WERI-Rb-1 (cell line): ENCODE measurements at regions not wholly inside any gene's neighbourhood (a gene's known extent, or its start where the extent isn't known, plus 50 kb on each side); places are given as distances from the start of the nearest gene placed in this dataset.

Experiments
- DNase-seq: peaks from one replicate; pipeline ENCODE4 v3.0.0-alpha.2; 2020
- H3K27ac ChIP-seq: fragments of 250-450 bp; sonication (Bioruptor Pico); 2 replicates; pipeline ENCODE4 v1.5.1; 2020; ENCODE audit warnings: mild to moderate bottlenecking, moderate library complexity
- H3K27me3 ChIP-seq: fragments of 250-450 bp; sonication (Bioruptor Pico); 2 replicates; pipeline ENCODE4 v1.5.1; 2021; ENCODE audit warnings: mild to moderate bottlenecking, low read depth, moderate library complexity; ENCODE audit not compliant: insufficient read depth, severe bottlenecking
- H3K36me3 ChIP-seq: fragments of 250-450 bp; sonication (Bioruptor Pico); 2 replicates; pipeline ENCODE4 v1.5.1; 2020; ENCODE audit warnings: mild to moderate bottlenecking, moderate library complexity
- H3K4me3 ChIP-seq: 2 replicates; pipeline ENCODE4 v1.5.1; 2011; ENCODE audit warnings: low read depth, mild to moderate bottlenecking, control low read depth, low read length
- H3K9me3 ChIP-seq: fragments of 250-450 bp; sonication (Bioruptor Pico); 2 replicates; pipeline ENCODE4 v1.5.1; 2021; ENCODE audit warnings: mild to moderate bottlenecking, moderate library complexity; ENCODE audit not compliant: severe bottlenecking
- TF ChIP-seq, protein P1 (sequence below): IDR thresholded peaks from 2 replicates; pipeline ENCODE4 v1.5.1; 2011; ENCODE audit warnings: low read depth, mild to moderate bottlenecking, control low read depth, inconsistent platforms, low read length

GRCh38 chr4:120348948-120349347 is 282.3 kb upstream of the MAD2L1 start:
- H3K9me3 ChIP-seq: no peaks in the 10 kb centered on the region
- no peak overlapping the region for H3K27ac ChIP-seq
- no peak overlapping the region for H3K4me3 ChIP-seq
- TF ChIP-seq, protein P1, sequence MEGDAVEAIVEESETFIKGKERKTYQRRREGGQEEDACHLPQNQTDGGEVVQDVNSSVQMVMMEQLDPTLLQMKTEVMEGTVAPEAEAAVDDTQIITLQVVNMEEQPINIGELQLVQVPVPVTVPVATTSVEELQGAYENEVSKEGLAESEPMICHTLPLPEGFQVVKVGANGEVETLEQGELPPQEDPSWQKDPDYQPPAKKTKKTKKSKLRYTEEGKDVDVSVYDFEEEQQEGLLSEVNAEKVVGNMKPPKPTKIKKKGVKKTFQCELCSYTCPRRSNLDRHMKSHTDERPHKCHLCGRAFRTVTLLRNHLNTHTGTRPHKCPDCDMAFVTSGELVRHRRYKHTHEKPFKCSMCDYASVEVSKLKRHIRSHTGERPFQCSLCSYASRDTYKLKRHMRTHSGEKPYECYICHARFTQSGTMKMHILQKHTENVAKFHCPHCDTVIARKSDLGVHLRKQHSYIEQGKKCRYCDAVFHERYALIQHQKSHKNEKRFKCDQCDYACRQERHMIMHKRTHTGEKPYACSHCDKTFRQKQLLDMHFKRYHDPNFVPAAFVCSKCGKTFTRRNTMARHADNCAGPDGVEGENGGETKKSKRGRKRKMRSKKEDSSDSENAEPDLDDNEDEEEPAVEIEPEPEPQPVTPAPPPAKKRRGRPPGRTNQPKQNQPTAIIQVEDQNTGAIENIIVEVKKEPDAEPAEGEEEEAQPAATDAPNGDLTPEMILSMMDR: no peak
- no peak for DNase-seq
- no peaks in the 10 kb centered on the region for H3K36me3 ChIP-seq
- H3K27me3 ChIP-seq: no peaks in the 10 kb centered on the region

DNA sequence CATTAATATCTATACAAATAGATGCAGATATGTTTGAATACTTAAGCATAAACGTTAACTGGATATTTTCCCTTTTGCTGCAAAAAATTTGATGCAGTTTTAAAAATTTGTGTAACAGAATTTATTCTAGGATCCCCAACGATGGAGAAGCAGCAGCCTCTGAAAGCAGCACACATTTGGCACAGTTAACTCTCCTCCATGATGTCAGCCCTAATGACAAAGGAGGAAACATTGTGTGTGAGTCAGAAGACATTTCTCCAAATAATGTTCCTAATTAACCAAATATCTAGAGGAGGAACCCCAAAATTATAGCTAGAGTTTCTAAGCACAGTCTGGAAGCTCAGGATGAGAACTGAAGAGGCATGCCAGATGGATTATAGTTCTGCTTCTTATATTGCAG is 281.9 kb upstream of the MAD2L1 start:
- TF ChIP-seq, protein P1: no peak
- no peak overlapping the region for H3K4me3 ChIP-seq
- H3K36me3 ChIP-seq: no peaks in the 10 kb centered on the region
- H3K27me3 ChIP-seq: no peaks in the 10 kb centered on the region
- no peak overlapping the region for H3K27ac ChIP-seq
- DNase-seq: no peak
- H3K9me3 ChIP-seq: no peaks in the 10 kb centered on the region

DNA sequence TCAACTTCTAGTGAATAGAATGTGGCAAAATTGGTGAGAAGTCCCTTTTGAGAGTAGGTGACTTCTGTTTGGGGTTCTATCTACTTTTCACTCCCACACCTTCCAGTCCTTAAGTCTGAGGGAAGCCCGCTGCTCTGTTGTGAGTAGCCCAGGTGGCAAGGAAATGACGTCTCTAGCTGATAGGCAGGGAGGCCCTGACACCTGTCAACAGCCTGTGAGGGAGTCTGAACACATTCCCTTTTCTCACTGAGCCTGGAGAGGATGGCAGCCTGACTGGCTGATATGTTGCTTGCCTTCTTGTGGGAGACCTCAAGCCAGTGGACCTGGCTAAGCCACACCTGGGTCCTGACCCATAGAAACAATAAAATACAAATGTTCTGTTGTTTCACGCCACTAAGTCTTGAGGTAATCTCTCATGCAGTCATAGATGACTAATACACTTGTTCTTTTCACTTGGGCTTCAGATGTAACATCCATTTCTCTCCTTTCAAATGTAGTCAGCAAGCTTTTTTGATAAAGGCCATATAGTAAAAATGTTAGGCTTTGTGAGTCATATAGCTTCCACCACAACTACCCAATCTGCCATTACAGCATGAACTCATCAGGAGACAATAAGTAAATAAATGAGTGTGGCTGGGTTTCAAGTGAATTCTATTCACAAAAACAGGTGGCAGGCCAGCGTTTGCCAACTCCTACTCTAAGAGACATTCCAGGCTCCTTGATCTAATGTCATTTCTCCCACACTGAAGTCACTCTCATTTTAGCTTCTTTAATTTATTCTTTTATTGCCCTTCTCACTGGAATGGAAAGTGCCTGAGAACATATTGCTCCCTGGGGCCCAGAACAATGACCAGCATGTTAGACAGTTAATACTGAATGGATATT is 265.1 kb upstream of the MAD2L1 start:
- TF ChIP-seq, protein P1: no peak
- H3K9me3 ChIP-seq: no peaks in the 10 kb centered on the region
- H3K27me3 ChIP-seq: no peaks in the 10 kb centered on the region
- H3K4me3 ChIP-seq: no peak overlapping the region
- DNase-seq: no peak
- no peaks in the 10 kb centered on the region for H3K36me3 ChIP-seq
- H3K27ac ChIP-seq: no peak overlapping the region

GRCh38 chr4:120329386-120329785 is 262.7 kb upstream of the MAD2L1 start:
- H3K36me3 ChIP-seq: no peaks in the 10 kb centered on the region
- no peak for DNase-seq
- H3K9me3 ChIP-seq: no peaks in the 10 kb centered on the region
- TF ChIP-seq, protein P1: no peak
- no peaks in the 10 kb centered on the region for H3K27me3 ChIP-seq
- H3K4me3 ChIP-seq: no peak overlapping the region
- H3K27ac ChIP-seq: no peak overlapping the region

- Histone ChIP-seq H3K27ac (no peak overlapping the region), H3K27me3 (no peaks in the 10 kb centered on the region), H3K36me3 (no peaks in the 10 kb centered on the region), H3K4me3 (no peak overlapping the region), H3K9me3 (no peaks in the 10 kb centered on the region)
- no peak for DNase-seq
- TF ChIP-seq, protein P1: no peak
These were observed 260.6 kb upstream of the MAD2L1 start for GRCh38 chr4:120327276-120327675.
